GDM1 (cell line): ENCODE measurements at regions not wholly inside any gene's neighbourhood (a gene's known extent, or its start where the extent isn't known, plus 50 kb on each side); places are given as distances from the start of the nearest gene placed in this dataset.

ENCODE experiments used
- DNase-seq: peaks from one replicate; lab custom pipeline; 2025; lab: John Stamatoyannopoulos, UW

DNA sequence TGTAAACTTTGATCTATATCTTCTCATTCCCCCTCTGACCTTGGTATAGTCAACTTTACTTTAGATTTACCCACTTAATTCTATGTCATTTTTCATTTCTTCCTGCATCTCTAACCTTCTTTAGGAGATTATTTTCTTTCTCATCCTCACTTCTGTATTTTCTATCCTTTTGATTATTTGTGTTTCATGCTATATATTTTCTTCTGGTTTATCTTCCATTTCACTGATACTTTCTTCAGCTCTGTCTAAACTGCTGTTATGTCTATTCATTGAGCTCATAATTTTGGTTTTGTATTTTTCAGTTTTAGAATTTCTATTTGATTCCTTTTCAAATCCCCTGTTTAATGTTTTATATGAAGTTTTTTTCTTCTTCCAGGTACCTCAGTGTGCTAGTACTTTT, 171.1 kb upstream of the LYZL1 start:
- DNase-seq = no peak

DNA sequence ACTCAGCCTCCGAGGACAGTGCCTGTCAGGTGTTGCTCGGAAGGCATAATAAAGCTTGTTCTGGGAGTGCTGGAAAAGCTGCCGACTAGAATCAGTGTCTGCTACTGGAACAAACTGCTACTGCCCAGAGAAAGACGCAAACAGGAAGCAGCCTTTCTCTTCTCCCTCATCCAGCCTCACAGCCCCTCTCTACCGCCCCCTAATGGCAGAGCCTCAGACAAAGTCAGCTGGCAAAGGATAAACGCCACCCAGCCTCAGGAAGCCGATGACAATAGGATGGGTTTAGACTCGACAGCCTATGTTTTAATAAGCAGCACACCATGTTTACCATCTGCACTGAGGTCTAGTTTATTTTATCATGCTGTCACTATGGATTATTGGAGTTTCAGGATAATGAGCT, 169.5 kb upstream of the LYZL1 start:
- no peak for DNase-seq

DNA sequence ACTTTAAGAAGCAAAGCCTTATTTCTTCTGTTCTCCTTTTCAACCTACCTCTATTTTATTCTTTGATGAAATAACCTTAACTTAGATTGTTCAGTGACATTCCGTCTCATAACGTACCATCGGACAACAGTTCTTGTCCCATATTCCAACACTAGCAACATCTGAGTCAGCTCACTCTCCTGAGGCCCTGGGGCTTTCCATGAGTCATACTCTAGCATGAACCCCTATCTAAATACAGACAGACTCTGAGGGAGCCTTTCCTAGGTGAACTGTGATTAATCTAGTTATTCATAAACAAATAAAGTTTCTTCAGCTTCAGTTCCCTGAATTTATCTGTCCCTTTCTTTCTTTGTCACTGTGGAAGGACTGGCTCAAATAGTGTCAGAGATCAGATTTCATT, 168.7 kb upstream of the LYZL1 start:
- DNase-seq = no peak

DNA sequence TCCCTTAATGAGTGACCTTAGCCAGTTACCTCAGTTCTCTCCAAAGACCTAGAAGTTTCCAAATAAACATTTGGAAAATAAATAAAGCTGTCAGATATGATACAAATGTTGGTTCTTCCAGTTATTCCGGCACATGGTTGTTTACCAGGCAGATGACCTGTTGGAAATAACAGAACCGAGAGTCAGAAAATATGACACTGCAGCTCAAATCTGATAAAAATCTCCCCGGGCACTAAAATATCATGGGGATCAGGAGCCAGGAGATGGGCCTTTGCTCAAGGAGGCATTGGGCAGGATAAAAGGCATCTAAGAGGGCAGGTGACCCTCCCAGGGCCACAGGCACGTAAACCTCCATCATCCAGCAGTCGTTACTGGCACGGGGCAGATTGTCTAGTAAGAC, 164.0 kb upstream of the LYZL1 start:
- DNase-seq = no peak

DNA sequence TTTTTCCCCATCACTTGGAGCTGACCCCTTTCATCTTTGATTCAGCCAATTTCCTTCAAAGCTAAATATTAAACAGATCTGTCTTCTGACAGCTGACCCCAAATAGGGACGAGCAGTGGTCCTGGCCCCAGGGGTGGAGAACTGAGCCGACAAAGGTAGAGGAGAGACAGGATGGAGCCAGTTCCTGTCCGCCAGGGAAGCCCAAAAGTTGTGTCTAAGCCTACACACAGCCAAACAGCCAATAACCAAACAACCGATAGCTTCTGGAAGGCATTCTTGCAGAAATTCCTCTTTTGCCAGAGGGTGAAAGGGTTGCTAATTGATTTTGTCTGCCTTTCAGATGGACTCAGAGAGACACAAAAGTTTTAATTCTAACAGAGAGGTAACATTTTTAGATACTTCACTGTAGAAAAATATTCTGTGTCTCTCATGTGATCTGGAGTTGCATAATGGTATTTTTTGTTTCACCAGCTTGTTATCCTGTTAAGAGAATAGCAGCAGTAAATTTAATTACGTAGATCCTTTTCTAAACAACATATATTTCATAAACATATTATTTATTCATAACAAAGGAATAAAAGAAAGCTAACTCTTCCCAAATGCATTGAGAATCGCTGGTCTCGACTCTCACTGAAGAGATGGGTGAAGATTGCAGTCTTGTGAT, 161.7 kb upstream of the LYZL1 start:
- no peak for DNase-seq

DNA sequence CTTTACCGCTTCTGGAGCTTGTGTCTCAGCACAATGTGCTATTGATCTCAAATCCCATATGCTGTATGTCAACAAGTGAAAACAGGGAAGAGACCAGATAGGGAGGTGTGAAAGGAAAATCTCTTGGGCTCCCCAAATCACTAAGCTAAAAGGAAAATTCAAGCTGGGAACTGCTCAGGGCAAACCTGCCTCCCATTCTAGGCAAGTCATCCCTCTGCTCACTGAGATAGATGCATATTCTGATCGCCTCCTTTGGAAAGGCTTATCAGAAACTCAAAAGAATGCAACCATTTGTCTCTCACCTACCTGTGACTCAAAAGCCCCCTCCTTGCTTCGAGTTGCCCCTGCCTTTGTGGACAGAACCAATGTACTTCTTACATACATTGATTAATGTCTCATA, 161.1 kb upstream of the LYZL1 start:
- no peak for DNase-seq

DNA sequence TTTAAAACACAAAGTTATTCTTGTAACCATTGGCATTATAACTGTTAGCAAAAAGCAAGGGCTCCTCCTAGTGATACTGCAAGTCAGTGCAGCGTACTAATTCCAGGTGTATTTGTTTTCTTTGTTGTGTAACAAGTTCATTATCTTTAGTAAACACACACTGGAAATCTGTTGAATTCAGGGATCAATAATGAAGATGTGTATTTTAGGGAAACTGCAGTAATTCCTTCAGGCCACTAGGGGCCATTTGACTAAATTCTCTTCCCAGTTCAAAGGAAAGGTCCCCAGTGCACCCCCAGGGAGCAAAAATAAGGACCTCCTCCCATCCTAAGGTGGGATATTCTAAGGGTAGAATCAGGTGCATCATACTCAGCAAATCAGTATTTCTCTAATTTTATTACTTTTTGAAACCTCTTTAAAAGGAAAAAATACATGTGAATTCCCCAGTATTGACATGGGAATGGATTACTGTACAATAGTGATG, 158.6 kb upstream of the LYZL1 start:
- DNase-seq = no peak

DNA sequence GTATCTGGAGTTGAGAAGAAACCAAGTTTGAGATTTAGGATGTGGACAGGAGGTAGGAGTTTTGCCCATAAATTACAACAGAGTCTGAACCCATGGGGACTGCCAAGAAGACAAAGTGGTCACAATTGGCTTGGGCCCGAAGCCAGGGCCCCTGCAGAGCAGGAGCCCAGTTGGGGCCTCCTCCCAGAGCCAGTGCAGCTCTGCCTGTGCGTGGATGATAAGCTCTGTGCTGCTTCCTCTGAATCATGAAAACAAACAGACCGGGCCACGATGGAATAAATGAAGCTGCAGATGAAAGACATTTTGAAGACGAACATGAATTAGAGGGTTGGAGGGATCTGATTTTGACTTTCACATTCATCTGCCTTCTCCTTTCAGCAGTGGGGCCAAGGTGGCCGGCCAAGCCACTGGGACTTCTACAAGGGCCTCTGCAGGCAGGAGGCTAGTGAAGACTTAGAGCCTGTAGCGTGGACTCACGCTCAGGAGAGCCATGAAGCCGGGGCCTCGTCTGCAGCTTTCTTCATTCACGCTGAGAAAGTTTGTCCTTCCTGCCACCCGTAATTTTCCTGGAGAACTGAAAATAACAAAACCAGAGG, 156.8 kb upstream of the LYZL1 start:
- DNase-seq = peak; percentile 3

DNA sequence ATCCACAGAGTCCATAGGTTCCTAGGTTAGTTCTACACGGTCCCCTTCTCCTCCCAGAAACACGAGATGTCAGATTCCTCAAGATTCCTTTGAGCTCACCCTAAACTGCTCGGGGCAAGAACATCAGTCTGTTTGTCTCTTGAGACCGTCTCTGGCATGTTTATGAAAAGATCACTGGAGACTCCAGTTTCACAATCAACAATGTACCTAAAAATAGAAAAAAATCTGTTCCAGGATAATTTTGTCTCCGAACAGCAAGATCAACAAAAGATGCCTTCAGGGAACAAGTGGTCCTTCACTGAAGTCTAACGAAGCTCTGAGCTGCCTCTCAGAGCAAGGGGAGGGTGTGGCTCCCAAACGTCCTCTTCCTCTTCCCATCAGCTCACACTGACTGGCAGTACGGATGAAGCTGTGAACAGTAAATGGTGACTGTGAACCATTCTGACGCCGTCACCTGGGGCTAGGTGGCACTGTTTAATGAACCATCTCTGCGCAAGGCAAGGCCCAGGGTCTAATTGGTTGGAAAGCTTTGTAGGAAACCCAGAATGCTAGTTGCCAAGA, 156.2 kb upstream of the LYZL1 start:
- no peak for DNase-seq

DNA sequence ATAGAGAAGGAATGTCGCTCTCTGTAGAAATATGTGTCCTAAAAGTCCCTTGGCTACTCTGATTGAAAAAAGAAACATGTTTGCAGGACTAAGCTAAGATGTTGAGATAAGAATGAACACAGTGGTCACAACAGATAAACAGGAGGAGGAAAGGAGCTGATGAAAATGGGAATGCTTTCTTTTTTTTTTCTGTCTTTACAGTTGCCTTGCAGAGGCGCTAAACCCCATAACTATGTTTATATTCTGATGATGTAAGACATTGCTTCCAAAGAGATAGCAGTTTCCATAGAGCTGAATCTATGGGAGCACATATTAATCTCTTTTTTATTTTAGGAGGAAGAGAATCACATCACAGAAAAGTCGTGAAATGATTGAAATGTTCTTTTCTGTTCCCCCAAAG, 153.5 kb upstream of the LYZL1 start:
- DNase-seq = no peak

DNA sequence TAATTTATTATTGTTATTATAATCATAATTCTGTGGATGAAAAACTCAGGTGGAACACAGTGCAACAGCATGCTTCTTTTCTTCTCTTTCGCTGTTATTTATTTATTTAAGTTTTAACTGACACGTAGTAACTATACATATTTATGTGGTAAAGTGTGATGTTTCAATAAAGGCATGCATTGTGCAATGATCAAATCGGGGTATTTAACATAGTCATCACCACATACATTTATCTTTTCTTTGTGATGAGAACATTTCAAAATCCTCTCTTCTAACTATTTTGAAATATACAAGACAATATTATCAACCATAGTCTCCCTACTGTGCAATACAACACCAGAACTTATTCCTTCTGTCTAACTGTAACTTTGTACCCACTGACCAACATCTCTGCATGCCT, 152.5 kb upstream of the LYZL1 start:
- no peak for DNase-seq

DNA sequence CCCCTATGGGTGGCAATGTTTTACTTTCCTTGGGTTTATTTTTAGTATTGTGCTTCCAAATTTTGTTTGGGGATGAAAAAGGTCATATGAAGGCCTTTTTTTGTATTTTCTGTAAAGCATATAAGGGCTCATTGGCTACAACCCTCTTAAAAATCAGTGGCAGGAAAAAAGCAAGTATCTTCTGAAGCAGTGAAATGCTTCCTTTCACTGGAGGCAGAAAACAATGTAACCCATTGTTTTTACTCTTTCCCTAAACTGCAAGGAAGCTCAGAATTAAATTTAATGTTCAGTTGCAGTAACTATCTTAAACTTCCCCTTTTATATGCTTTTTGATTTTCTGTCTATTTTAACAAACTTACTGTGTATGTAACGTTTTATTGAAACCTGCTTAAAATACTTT, 148.7 kb upstream of the LYZL1 start:
- no peak for DNase-seq

DNA sequence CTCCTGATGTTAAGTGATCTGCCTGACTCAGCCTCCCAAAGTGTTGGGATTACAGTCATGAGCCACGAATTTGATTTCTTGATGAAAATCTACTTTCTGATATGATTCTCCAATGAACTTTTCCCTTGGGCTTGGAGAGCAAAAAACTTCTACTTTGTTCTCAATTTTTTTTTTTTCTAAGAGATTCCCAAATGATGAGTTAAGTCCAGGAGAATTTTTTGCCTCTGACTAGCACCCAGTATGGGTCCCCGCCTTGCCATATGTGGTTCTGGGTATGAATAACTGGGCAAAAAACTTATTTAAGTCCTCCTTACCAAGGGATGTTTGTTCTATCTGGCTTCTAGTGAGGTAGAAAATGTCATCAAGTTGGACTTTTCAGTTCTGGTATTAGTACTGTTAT, 147.9 kb upstream of the LYZL1 start:
- no peak for DNase-seq

DNA sequence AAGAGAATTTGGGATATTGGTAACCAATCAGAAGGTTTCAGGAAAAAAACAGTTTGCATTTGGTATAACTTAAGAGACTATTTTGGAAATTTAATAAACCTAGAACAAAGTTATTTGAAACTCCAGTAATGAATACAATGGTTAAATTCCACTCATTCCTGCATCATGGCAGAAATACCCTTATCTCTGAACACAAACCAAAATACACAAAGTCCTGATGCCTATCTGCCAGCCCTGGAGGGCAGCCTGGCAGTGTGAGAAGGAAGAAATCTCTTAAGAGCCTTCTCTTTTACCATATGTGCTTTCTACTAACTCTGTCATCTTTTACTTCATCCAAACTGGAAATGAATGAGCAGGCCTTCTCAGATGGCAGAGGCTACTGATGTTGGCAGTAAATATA, 147.1 kb upstream of the LYZL1 start:
- no peak for DNase-seq

DNA sequence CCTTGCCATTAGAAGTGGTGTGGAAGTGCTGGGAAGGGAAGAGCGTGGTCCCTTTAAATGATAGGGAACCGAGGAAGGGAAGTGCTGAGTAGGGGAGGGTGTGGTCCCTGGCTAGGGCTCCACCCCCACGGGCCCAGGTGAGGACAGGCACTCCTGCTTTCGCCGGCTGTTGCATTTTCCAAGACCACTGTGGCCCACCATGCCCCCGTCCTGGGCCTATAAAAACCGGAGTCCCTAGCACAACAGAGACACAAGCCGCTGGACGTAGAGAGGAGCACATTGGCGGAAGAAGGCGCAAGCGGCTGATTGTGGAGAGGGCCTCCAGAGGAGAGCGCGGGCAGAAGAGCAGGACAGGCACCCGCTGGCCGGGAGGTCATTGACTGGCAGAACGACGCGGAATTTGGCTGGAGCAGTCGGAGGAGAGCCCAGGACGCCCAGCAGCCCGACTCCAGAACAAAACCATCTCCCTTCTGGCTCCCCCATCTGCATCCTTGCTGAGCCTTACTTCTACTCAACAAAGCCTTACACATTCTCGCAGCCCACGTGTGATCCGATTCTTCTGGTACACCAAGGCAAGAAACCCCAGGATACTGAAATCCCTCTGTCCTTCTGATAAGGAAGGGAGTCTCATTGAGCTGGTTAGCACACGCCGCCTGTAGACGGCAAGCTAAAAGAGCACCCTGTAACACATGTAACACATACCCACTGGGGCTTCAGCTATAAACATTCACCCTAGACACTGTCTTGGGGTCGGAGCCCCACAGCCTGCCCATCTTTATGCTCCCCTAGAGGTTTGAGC, 146.2 kb upstream of the LYZL1 start:
- DNase-seq = no peak

DNA sequence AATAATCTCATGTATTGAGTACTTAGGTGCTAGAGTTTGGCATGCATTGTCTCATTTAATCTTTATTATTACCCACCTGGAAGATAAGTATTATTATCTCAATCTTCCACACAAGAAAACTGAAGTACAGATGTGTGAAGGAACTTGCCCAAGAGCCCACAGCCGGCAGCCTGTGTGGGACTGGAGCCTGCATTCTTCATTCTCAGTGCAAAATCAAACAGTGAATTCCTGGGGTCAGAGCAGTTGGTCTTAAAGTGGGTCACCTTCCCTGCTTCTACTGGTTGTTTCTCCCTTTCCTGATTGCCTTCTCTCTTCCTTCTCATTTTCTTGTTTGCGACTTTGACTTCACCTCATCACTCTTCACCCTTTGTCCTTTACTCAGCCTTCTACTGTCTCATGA, 144.7 kb upstream of the LYZL1 start:
- DNase-seq = no peak

DNA sequence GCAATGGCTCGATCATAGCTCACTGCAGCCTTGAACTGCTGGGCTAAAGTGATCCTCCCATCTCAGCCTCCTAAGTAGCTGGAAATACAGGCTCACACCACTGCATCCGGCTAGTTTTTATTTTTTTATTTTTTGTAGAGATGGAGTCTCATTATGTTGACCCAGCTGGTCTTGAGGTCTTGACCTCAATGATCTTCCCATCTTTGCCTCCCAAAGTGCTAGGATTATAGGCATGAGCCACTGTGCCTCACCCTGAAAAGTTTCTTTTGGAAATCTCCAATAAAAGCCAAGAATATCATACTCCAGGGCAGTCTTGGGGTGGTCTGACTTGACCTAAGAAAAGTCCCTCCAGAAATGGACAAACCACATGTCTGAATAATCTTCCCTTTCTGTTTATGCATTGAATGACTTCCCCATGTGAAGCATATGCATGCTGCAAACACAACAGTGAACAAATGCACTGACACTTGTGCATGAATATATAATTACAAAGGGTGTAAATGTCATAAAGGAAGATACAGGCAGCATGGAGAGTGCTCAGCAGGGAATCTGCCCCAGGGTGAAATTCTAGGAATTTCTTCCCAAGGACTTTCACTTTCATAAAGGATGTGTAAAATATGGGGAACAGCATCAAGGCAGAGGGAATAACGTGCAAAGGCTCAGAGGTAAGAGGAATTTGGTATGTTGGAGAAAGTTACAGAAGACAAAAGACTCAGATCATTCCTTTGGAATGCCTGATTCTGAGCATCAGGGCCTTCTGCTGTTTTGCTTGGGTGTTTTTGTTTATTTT, 142.4 kb upstream of the LYZL1 start:
- no peak for DNase-seq

DNA sequence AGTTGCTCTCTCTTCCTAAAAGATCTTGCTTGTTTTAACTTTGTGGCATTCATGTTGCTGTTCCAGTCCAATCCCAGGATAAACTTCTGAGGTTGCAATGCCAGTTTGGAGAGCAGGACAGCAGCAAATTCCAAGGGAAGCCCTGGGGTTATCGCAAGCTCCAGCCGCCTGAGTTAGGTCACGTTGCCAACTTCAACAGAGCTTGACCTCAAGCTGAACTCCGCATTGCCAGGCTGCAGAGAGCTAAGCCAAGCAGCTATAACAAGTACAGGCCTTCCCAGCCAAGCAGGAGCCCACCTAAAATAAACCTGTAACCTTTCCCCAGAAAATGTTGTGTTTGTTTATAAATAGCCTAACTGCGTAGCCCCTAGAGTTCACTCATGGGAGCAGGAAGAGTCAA, 138.9 kb upstream of the LYZL1 start:
- no peak for DNase-seq

DNA sequence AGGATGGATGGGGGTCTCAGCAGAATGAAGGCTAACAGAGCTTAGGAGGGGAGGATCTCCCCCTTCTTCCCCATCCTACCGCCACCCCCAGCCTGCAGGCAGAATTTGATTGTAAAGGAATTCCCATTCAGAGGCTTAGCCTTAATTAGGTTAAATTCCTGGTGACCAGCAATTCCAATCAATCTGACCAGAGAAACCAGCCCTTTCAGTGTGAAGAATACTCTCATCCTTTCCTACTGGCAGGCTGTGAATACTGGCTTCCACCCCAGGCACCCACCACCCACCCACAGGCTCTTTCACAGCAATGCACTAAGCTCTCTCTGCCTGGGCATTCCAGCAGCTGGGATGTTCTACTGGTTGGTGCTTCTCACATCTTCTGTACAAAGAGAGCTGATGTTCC, 137.9 kb upstream of the LYZL1 start:
- DNase-seq = no peak

DNA sequence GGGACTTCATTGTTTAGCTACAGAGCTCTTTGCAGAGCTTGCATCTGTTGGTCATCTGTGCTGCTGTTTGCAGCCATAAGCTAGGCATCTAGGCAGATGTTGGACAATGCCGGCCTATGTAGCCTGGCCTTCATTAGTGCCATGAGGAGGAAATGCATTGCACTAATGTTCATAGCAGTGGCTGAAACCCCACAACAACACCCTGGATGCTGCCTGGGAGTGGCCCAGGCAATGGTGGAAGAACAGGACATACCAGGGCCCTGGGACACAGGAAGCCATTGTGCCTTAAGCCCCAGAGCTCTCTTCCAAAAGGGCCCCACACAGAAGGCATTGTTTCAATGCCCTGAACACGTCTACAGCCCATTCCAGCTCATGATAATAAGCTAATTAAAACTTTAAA, 131.5 kb upstream of the LYZL1 start:
- no peak for DNase-seq

DNA sequence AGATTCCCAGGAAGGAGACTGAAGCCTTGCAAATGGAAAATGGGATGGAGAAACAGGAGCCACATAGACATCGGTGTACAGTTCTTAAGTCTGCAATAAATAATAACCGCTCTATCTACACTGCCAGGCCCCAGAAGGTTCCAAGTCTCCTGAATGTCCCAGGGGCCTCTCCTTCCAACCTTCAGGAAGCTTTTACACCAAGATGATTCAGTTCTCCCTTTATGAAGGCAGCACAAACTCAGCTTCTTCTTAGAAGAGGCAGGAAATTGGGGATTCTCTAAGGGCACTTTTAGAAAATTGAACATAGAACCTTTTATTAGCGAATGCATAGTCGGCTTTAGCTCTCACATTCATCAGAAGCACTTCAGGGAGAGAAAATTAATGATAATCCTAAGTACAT, 130.8 kb upstream of the LYZL1 start:
- DNase-seq = no peak

DNA sequence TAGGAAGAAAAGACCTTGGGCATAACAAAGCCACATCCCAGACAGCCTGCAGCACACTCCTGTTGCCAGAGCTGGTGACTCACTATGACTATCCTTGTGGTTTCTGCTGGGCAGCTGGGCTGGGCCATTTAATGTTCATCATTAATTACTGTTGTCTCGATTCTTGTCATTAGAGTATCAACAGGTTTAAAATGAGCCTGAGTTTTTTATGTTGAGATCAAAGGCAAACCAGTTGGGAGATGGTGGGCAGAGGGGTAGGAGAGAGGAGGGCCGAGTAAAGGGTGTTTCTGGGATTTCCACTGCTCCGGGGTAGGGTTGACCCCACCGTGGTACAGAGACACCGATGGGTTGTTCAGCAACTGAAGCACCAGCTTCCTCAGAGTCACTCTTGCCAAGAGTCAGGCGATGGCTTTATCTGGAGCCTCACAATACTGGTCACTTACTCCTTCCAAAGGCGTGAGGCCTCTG, 128.7 kb upstream of the LYZL1 start:
- DNase-seq = no peak
